ENCODE measurements at regions not wholly inside any gene's neighbourhood (a gene's known extent, or its start where the extent isn't known, plus 50 kb on each side); places are given as distances from the start of the nearest gene placed in this dataset.

DNA sequence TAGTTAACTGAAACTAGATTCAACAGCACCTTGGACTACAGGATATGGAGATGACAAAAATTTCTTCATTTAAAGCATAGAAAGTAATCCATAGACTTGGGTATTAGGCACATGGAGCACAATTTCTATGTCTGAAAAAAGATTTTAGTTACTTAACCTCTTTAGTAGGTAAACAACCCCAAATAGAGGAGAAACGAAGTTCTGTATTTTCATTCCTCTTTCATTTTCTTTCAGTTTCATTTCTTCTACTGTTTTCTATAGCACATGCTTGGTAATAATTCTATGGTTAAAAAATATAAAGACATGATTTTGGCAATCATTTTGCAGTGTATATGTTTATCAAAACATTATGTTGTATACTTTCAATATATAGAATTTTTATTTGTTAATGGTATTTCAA, 99.5 kb downstream of the CASP12 start (continued):
- TF ChIP-seq REST (IDR thresholded peaks at IDR 0.05; ENCODE audit: borderline replicate concordance) = no peak
- TF ChIP-seq REST (CRISPR knock-in tag; IDR thresholded peaks at IDR 0.05; ENCODE audit: low read depth) = no peak
- no peak for TF ChIP-seq BACH1 (tag; IDR thresholded peaks at IDR 0.05)
- TF ChIP-seq MEF2A (IDR thresholded peaks at IDR 0.05; ENCODE audit: control insufficient read depth, low read depth, low read length) = no peak
- no peak for TF ChIP-seq SREBF1 (IDR thresholded peaks at IDR 0.05; ENCODE audit: borderline replicate concordance, low read depth, low read length)
- TF ChIP-seq PRMT5 (CRISPR knock-in tag; IDR thresholded peaks at IDR 0.05) = no peak
- TF ChIP-seq ZNF717 (CRISPR knock-in tag; IDR thresholded peaks at IDR 0.05) = no peak

All from K562 (cell line).